DND-41 (cell line): ENCODE measurements at regions not wholly inside any gene's neighbourhood (a gene's known extent, or its start where the extent isn't known, plus 50 kb on each side); places are given as distances from the start of the nearest gene placed in this dataset.
"Not testable (repeated sequence)": the region's sequence is repeated elsewhere in the genome, so short reads cannot be mapped to it uniquely, and the experiment has no call there.

Experiments
- ATAC-seq: fragments of 200-7000 bp; cut with Tn5 transposase; 3 replicates; pipeline ENCODE4 v1.9.1; 2021; ENCODE audit warnings: low read depth; ENCODE audit not compliant: insufficient read depth
- DNase-seq: peaks from one replicate; pipeline ENCODE4 v3.0.0-alpha.2; 2020
- H2AFZ ChIP-seq: 2 replicates; pipeline ENCODE4 v1.6.0; 2012; ENCODE audit warnings: low read depth, low read length
- H3K27ac ChIP-seq: 2 replicates; pipeline ENCODE4 v1.5.1; 2012; ENCODE audit warnings: low read length, inconsistent platforms
- H3K27me3 ChIP-seq: fragments of 200-600 bp; sonication (generic); 2 replicates; pipeline ENCODE4 v1.6.0; 2012; ENCODE audit warnings: low read length, mild to moderate bottlenecking, inconsistent platforms; ENCODE audit not compliant: insufficient read depth, poor library complexity
- H3K36me3 ChIP-seq: 2 replicates; pipeline ENCODE4 v1.5.1; 2012; ENCODE audit warnings: low read length, inconsistent platforms; ENCODE audit not compliant: insufficient read depth
- H3K4me1 ChIP-seq: 2 replicates; pipeline ENCODE4 v1.5.1; 2012; ENCODE audit warnings: mild to moderate bottlenecking, low read length; ENCODE audit not compliant: insufficient read depth
- H3K4me2 ChIP-seq: 2 replicates; pipeline ENCODE4 v1.6.0; 2012; ENCODE audit warnings: mild to moderate bottlenecking, moderate library complexity, low read length, inconsistent platforms; ENCODE audit not compliant: insufficient read depth
- H3K4me3 ChIP-seq, 2 experiments: fragments of 200-600 bp in 1 of 2; shearing (Covaris generic) in 1 of 2; 2 replicates each; pipeline ENCODE4 v1.5.1; 2012 to 2016; ENCODE audit warnings: inconsistent platforms in 2 of 2, low read length in 2 of 2, mild to moderate bottlenecking in 2 of 2, low read depth in 1 of 2, moderate library complexity in 1 of 2
- H3K79me2 ChIP-seq: 2 replicates; pipeline ENCODE4 v1.6.0; 2012; ENCODE audit warnings: low read length, inconsistent platforms; ENCODE audit not compliant: insufficient read depth
- H3K9ac ChIP-seq: 2 replicates; pipeline ENCODE4 v1.6.0; 2012; ENCODE audit warnings: low read depth, mild to moderate bottlenecking, inconsistent platforms, low read length, moderate library complexity
- H3K9me3 ChIP-seq: 2 replicates; pipeline ENCODE4 v1.5.1; 2012; ENCODE audit warnings: low read length, moderate library complexity, mild to moderate bottlenecking, inconsistent platforms; ENCODE audit not compliant: insufficient read depth, severe bottlenecking
- H4K20me1 ChIP-seq: 2 replicates; pipeline ENCODE4 v1.6.0; 2012; ENCODE audit warnings: low read length; ENCODE audit not compliant: insufficient read depth

GRCh38 chr17:46460129-46460528, 52.1 kb upstream of the LRRC37A2 start:
- not testable (repeated sequence) for H3K4me2 ChIP-seq, H3K9ac ChIP-seq, DNase-seq, H4K20me1 ChIP-seq, H3K36me3 ChIP-seq, H3K9me3 ChIP-seq, H3K4me1 ChIP-seq, H2AFZ ChIP-seq, ATAC-seq, H3K79me2 ChIP-seq, H3K4me3 ChIP-seq, H3K27ac ChIP-seq, H3K27me3 ChIP-seq

GRCh38 chr17:46455069-46455468, 57.2 kb upstream of the LRRC37A2 start:
- ATAC-seq, H3K27me3 ChIP-seq, H2AFZ ChIP-seq, H4K20me1 ChIP-seq, H3K4me1 ChIP-seq, H3K79me2 ChIP-seq, H3K4me2 ChIP-seq, H3K27ac ChIP-seq, H3K36me3 ChIP-seq, DNase-seq, H3K9me3 ChIP-seq, H3K9ac ChIP-seq, H3K4me3 ChIP-seq: not testable (repeated sequence)

GRCh38 chr17:46454572-46454971, 57.7 kb upstream of the LRRC37A2 start:
- H3K4me1 ChIP-seq, H3K4me3 ChIP-seq, DNase-seq, H3K27ac ChIP-seq, H2AFZ ChIP-seq, H3K27me3 ChIP-seq, H3K9me3 ChIP-seq, H3K9ac ChIP-seq, ATAC-seq, H3K36me3 ChIP-seq, H3K4me2 ChIP-seq, H3K79me2 ChIP-seq, H4K20me1 ChIP-seq: not testable (repeated sequence)

GRCh38 chr17:46453077-46453476, 59.2 kb upstream of the LRRC37A2 start:
- DNase-seq, H4K20me1 ChIP-seq, H3K79me2 ChIP-seq, H3K27ac ChIP-seq, H3K4me1 ChIP-seq, ATAC-seq, H3K9ac ChIP-seq, H3K4me2 ChIP-seq, H2AFZ ChIP-seq, H3K27me3 ChIP-seq, H3K4me3 ChIP-seq, H3K9me3 ChIP-seq, H3K36me3 ChIP-seq: not testable (repeated sequence)

- DNase-seq, H3K27ac ChIP-seq, H3K27me3 ChIP-seq, H3K9me3 ChIP-seq, H3K4me2 ChIP-seq, H3K4me1 ChIP-seq, H3K4me3 ChIP-seq, H4K20me1 ChIP-seq, H3K36me3 ChIP-seq, H2AFZ ChIP-seq, ATAC-seq, H3K79me2 ChIP-seq, H3K9ac ChIP-seq: not testable (repeated sequence)
Observed at GRCh38 chr17:46445849-46446248, 66.4 kb upstream of the LRRC37A2 start.

DNA sequence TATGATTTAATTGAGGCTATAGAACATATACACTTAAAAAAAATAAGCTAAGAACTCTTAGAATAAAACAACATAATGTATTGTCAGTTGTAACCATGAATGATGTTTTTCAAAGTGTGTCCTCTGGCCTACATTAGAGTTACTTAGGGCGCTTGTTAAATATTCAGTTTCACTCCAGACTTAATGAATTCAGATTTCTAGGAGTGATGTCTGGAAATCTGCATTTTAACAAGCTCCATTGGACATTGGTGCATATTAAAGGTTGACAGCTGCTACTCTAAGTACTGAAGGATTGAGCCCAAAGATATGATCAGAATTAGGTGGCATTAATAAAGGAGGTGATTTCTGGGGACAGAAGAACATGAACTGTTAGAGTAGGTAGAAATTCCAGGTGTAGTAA, 66.9 kb upstream of the LRRC37A2 start:
- H3K9ac ChIP-seq, ATAC-seq: not testable (repeated sequence)

GRCh38 chr17:46442153-46442552, 70.1 kb upstream of the LRRC37A2 start:
- H3K27me3 ChIP-seq, H3K9ac ChIP-seq, H3K4me1 ChIP-seq, H3K27ac ChIP-seq, H4K20me1 ChIP-seq, ATAC-seq, H3K9me3 ChIP-seq, DNase-seq, H3K36me3 ChIP-seq, H3K4me2 ChIP-seq, H3K4me3 ChIP-seq, H3K79me2 ChIP-seq, H2AFZ ChIP-seq: not testable (repeated sequence)

More for the DNA sequence above, 66.9 kb upstream of the LRRC37A2 start:
- not testable (repeated sequence) for H4K20me1 ChIP-seq, H3K4me1 ChIP-seq, H3K4me3 ChIP-seq, H3K9me3 ChIP-seq, H3K27ac ChIP-seq, DNase-seq, H3K27me3 ChIP-seq, H3K4me2 ChIP-seq, H2AFZ ChIP-seq, H3K79me2 ChIP-seq, H3K36me3 ChIP-seq

DNA sequence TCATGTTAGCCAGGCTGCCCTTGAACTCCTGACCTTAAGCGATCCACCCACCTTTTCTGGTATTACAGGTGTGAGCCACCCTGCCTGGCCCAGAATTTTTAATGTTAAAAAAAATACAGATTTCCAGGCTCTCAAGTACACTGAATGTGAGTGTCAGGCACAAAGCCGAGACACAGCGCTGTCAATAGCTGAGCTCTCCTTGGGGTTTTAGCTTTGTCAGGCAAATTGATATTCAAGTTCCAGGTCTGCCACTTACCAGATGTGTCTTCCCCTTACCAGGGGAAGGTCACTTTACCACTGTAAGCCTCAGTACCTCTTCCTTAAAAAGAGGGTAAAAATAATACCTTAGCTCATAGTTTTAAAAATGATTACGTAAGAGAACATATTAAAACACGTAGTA, 71.6 kb upstream of the LRRC37A2 start:
- H3K4me2 ChIP-seq, DNase-seq: not testable (repeated sequence)

More for the DNA sequence above, 71.6 kb upstream of the LRRC37A2 start:
- H3K9me3 ChIP-seq, H4K20me1 ChIP-seq, H2AFZ ChIP-seq, H3K4me1 ChIP-seq, ATAC-seq, H3K27ac ChIP-seq, H3K79me2 ChIP-seq, H3K36me3 ChIP-seq, H3K9ac ChIP-seq, H3K27me3 ChIP-seq, H3K4me3 ChIP-seq: not testable (repeated sequence)
